DND-41 (cell line): ENCODE measurements at regions not wholly inside any gene's neighbourhood (a gene's known extent, or its start where the extent isn't known, plus 50 kb on each side); places are given as distances from the start of the nearest gene placed in this dataset.
A peak's percentile ranks its signal among the peaks of the same experiment; 100 is the strongest.

Source experiments
- ATAC-seq: fragments of 200-7000 bp; cut with Tn5 transposase; 3 replicates; pipeline ENCODE4 v1.9.1; 2021; ENCODE audit warnings: low read depth; ENCODE audit not compliant: insufficient read depth
- DNase-seq: peaks from one replicate; pipeline ENCODE4 v3.0.0-alpha.2; 2020
- H2AFZ ChIP-seq: 2 replicates; pipeline ENCODE4 v1.6.0; 2012; ENCODE audit warnings: low read depth, low read length
- H3K27ac ChIP-seq: 2 replicates; pipeline ENCODE4 v1.5.1; 2012; ENCODE audit warnings: low read length, inconsistent platforms
- H3K27me3 ChIP-seq: fragments of 200-600 bp; sonication (generic); 2 replicates; pipeline ENCODE4 v1.6.0; 2012; ENCODE audit warnings: low read length, mild to moderate bottlenecking, inconsistent platforms; ENCODE audit not compliant: insufficient read depth, poor library complexity
- H3K36me3 ChIP-seq: 2 replicates; pipeline ENCODE4 v1.5.1; 2012; ENCODE audit warnings: low read length, inconsistent platforms; ENCODE audit not compliant: insufficient read depth
- H3K4me1 ChIP-seq: 2 replicates; pipeline ENCODE4 v1.5.1; 2012; ENCODE audit warnings: mild to moderate bottlenecking, low read length; ENCODE audit not compliant: insufficient read depth
- H3K4me2 ChIP-seq: 2 replicates; pipeline ENCODE4 v1.6.0; 2012; ENCODE audit warnings: mild to moderate bottlenecking, moderate library complexity, low read length, inconsistent platforms; ENCODE audit not compliant: insufficient read depth
- H3K4me3 ChIP-seq, 2 experiments: fragments of 200-600 bp in 1 of 2; shearing (Covaris generic) in 1 of 2; 2 replicates each; pipeline ENCODE4 v1.5.1; 2012 to 2016; ENCODE audit warnings: inconsistent platforms in 2 of 2, low read length in 2 of 2, mild to moderate bottlenecking in 2 of 2, low read depth in 1 of 2, moderate library complexity in 1 of 2
- H3K79me2 ChIP-seq: 2 replicates; pipeline ENCODE4 v1.6.0; 2012; ENCODE audit warnings: low read length, inconsistent platforms; ENCODE audit not compliant: insufficient read depth
- H3K9ac ChIP-seq: 2 replicates; pipeline ENCODE4 v1.6.0; 2012; ENCODE audit warnings: low read depth, mild to moderate bottlenecking, inconsistent platforms, low read length, moderate library complexity
- H3K9me3 ChIP-seq: 2 replicates; pipeline ENCODE4 v1.5.1; 2012; ENCODE audit warnings: low read length, moderate library complexity, mild to moderate bottlenecking, inconsistent platforms; ENCODE audit not compliant: insufficient read depth, severe bottlenecking
- H4K20me1 ChIP-seq: 2 replicates; pipeline ENCODE4 v1.6.0; 2012; ENCODE audit warnings: low read length; ENCODE audit not compliant: insufficient read depth
- EZH2 ChIP-seq: IDR thresholded peaks from 3 replicates; pipeline ENCODE4 v1.6.1; 2012; ENCODE audit warnings: borderline replicate concordance, low read depth, mild to moderate bottlenecking, moderate library complexity, low read length, inconsistent platforms; ENCODE audit not compliant: severe bottlenecking
- TF ChIP-seq, protein P1 (sequence below): IDR thresholded peaks from 2 replicates; pipeline ENCODE4 v1.5.1; 2012; ENCODE audit warnings: borderline replicate concordance, low read length, moderate library complexity, mild to moderate bottlenecking; ENCODE audit not compliant: poor library complexity, severe bottlenecking; ENCODE audit errors: extremely low read depth

DNA sequence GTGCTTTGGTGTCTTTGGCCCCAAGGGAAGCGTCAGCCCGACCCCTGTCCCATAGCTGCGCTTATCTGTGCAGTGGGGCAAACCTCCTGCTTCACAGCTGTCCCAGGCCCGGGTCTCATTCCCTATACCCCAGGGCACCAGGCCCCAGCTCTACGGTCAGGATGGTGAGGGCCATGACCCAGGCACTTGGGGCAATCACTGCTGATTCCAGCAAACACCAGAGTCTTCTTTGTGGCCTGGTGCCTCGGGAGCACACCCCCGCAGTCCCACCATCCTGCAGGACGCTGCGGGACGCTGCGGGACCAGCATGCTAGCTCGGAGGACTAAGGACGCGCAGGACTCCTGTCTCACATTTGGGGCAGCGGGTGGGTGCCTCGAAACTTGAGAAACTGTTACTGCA is 116.9 kb upstream of the HDAC4 start:
- no peaks in the 10 kb centered on the region for H3K9me3 ChIP-seq
- H3K4me2 ChIP-seq = no peak overlapping the region
- H4K20me1 ChIP-seq = no peaks in the 10 kb centered on the region
- ATAC-seq = no peak
- H2AFZ ChIP-seq = no peak overlapping the region
- H3K27ac ChIP-seq = peak overlapping the region; percentile 79
- H3K36me3 ChIP-seq = no peaks in the 10 kb centered on the region
- TF ChIP-seq EZH2 = no peak
- TF ChIP-seq, protein P1, sequence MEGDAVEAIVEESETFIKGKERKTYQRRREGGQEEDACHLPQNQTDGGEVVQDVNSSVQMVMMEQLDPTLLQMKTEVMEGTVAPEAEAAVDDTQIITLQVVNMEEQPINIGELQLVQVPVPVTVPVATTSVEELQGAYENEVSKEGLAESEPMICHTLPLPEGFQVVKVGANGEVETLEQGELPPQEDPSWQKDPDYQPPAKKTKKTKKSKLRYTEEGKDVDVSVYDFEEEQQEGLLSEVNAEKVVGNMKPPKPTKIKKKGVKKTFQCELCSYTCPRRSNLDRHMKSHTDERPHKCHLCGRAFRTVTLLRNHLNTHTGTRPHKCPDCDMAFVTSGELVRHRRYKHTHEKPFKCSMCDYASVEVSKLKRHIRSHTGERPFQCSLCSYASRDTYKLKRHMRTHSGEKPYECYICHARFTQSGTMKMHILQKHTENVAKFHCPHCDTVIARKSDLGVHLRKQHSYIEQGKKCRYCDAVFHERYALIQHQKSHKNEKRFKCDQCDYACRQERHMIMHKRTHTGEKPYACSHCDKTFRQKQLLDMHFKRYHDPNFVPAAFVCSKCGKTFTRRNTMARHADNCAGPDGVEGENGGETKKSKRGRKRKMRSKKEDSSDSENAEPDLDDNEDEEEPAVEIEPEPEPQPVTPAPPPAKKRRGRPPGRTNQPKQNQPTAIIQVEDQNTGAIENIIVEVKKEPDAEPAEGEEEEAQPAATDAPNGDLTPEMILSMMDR = no peak
- DNase-seq = no peak
- H3K4me1 ChIP-seq = peaks cover 45% of the 10 kb centered on the region
- no peak overlapping the region for H3K4me3 ChIP-seq
- H3K27me3 ChIP-seq = no peaks in the 10 kb centered on the region
- no peaks in the 10 kb centered on the region for H3K79me2 ChIP-seq
- no peak overlapping the region for H3K9ac ChIP-seq

DNA sequence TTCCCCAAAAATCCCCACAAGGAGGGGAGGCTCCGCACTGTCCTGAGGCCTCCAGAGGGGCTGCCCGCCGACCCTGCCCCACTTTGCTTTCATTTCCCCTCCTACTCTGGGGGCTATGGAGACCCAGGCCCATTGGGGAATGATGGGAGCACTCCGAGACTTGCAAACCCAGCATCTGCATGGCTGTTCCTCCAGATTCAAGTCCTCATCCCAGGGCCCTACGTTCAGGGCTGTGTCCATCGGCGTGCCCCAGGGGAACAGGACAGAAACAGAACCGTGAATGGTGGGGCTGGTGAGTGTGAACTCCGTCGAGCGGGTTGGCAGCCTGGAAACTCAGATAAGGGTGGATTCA is 116.1 kb upstream of the HDAC4 start:
- H4K20me1 ChIP-seq = no peaks in the 10 kb centered on the region
- no peaks in the 10 kb centered on the region for H3K36me3 ChIP-seq
- no peaks in the 10 kb centered on the region for H3K9me3 ChIP-seq
- peaks cover 45% of the 10 kb centered on the region for H3K4me1 ChIP-seq
- no peaks in the 10 kb centered on the region for H3K27me3 ChIP-seq
- H3K79me2 ChIP-seq = no peaks in the 10 kb centered on the region
- no peak overlapping the region for H3K9ac ChIP-seq
- no peak for DNase-seq
- H3K4me2 ChIP-seq = no peak overlapping the region
- H3K27ac ChIP-seq = peak overlapping the region; percentile 79; the same call in 1 of the 2 replicates
- no peak for ATAC-seq
- H3K4me3 ChIP-seq = no peak overlapping the region
- no peak overlapping the region for H2AFZ ChIP-seq
- no peak for TF ChIP-seq EZH2
- TF ChIP-seq, protein P1 = no peak

DNA sequence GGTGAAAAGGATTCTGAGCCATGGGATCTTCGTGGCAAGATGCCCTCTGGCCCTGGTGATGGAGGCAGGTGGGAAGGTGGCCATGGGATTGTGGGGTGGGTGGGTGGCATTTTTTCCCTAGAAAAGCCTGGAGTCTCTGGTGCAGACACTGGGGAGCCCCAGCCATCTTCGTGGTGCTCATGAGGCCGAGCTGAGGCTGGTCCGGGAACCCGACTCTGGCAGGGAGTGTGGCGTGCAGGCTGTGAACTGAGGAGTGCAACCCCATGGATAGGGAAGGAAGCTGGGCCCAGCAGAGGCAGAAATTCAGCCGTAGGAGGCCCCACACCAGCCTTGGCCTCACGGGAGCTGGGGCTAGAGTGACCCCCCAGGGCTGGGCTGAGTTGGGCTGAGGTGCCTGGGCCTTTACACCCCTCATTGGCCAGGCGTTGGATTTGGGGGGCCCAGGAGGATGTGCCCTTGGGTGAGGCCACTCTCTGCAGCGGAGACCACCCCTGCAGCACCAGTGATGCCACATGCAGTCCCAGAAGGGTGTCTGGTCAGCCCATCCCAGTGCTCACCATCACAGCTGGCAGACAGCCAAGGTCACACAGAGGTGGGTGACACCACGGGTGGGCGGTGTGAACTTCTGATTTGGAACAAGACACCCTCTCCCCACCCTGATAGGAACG is 115.6 kb upstream of the HDAC4 start:
- no peak for ATAC-seq
- Histone ChIP-seq H3K4me2 (no peak overlapping the region), H2AFZ (no peak overlapping the region), H3K27ac (peak overlapping the region; percentile 79; the same call in 1 of the 2 replicates), H3K4me1 (peaks cover 45% of the 10 kb centered on the region), H3K9me3 (no peaks in the 10 kb centered on the region), H3K79me2 (no peaks in the 10 kb centered on the region), H3K27me3 (no peaks in the 10 kb centered on the region), H4K20me1 (no peaks in the 10 kb centered on the region), H3K9ac (no peak overlapping the region), H3K4me3 (no peak overlapping the region), H3K36me3 (no peaks in the 10 kb centered on the region)
- TF ChIP-seq, protein P1 = no peak
- TF ChIP-seq EZH2 = no peak
- DNase-seq = no peak
